Calu3 (cell line): ENCODE measurements at regions not wholly inside any gene's neighbourhood (a gene's known extent, or its start where the extent isn't known, plus 50 kb on each side); places are given as distances from the start of the nearest gene placed in this dataset.

Experiments used
- BruUV-seq: library from RNA; stranded (reverse); fragments of 400-500 nt; replicated peaks from 2 replicates; lab custom pipeline; 2021; lab: Mats Ljungman, UMichigan
- CTCF ChIA-PET: fragments of 300-600 bp; sonication (Branson Sonifier 250); formaldehyde crosslinking; loops from one replicate; lab custom pipeline; 2022; ENCODE audit warnings: antibody characterized with exemption; lab: Charles Lee
- DNase-seq: peaks from one replicate; pipeline ENCODE4 v3.0.0; 2022
- H3K27ac Mint-ChIP-seq: one replicate; pipeline ENCODE4 v1.8.0; 2022; ENCODE audit warnings: mixed read lengths; ENCODE audit not compliant: unreplicated experiment
- H3K27me3 Mint-ChIP-seq: one replicate; pipeline ENCODE4 v1.8.0; 2022; ENCODE audit warnings: mixed read lengths; ENCODE audit not compliant: unreplicated experiment
- H3K36me3 Mint-ChIP-seq: one replicate; pipeline ENCODE4 v1.8.0; 2022; ENCODE audit warnings: mild to moderate bottlenecking, moderate library complexity, mixed read lengths; ENCODE audit not compliant: insufficient read depth, unreplicated experiment
- H3K4me1 Mint-ChIP-seq: one replicate; pipeline ENCODE4 v1.8.0; 2022; ENCODE audit warnings: mild to moderate bottlenecking, low read depth, mixed read lengths; ENCODE audit not compliant: unreplicated experiment
- H3K4me3 Mint-ChIP-seq: one replicate; pipeline ENCODE4 v1.8.0; 2022; ENCODE audit warnings: mild to moderate bottlenecking, low read depth, moderate library complexity, mixed read lengths; ENCODE audit not compliant: unreplicated experiment
- H3K9me3 Mint-ChIP-seq: one replicate; pipeline ENCODE4 v1.8.0; 2022; ENCODE audit warnings: low read depth, mixed read lengths; ENCODE audit not compliant: unreplicated experiment
- CTCF ChIP-seq: fragments of 200-600 bp; IDR thresholded peaks from one replicate; pipeline ENCODE4 v1.8.0; 2022; ENCODE audit warnings: antibody characterized with exemption; ENCODE audit not compliant: unreplicated experiment
- intact Hi-C: fragments of 100-400 bp; cut with micrococcal nuclease; formaldehyde crosslinking; loops from one replicate; pipeline ENCODE4 v1.10.0; 2022; ENCODE audit not compliant: unreplicated experiment

- no peak overlapping the region for H3K27ac Mint-ChIP-seq
- BruUV-seq, result no TSS peak
- H3K27me3 Mint-ChIP-seq, result no peaks in the 10 kb centered on the region
- DNase-seq, result no peak
- H3K9me3 Mint-ChIP-seq, result peaks cover 4% of the 10 kb centered on the region
- peaks cover 9% of the 10 kb centered on the region for H3K4me1 Mint-ChIP-seq
- intact Hi-C loops, result no loop called here
- CTCF ChIA-PET, result no interaction called here
- H3K4me3 Mint-ChIP-seq, result no peak overlapping the region
- H3K36me3 Mint-ChIP-seq, result no peaks in the 10 kb centered on the region
- TF ChIP-seq CTCF, result no peak
Observed at GRCh38 chr13:68888832-68889231, 1218.8 kb upstream of the ATXN8OS start.

DNA sequence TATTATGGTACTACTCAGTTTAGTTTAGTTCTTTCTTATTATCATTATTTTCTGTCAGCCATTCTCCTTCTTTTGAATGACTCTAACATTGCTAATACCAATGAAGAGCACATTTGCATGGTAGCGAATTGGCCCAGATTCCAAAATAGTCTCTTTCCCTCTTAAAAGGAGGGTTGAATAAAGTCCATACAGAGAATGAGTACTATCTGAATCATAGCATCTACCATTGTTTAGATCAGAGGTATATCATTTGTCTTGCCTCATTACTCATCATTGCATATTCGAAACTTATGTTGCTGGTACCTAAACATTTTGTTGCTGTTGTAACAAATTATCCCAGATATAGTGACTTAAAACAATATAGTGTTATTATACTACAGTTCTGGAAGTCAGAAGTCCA is 1235.3 kb upstream of the ATXN8OS start:
- no peaks in the 10 kb centered on the region for H3K27me3 Mint-ChIP-seq
- H3K4me3 Mint-ChIP-seq, result no peak overlapping the region
- no peak for DNase-seq
- no peak overlapping the region for H3K27ac Mint-ChIP-seq
- BruUV-seq, result no TSS peak
- peaks cover 5% of the 10 kb centered on the region for H3K9me3 Mint-ChIP-seq
- no peaks in the 10 kb centered on the region for H3K4me1 Mint-ChIP-seq
- CTCF ChIA-PET, result no interaction called here
- intact Hi-C loops, result no loop called here
- TF ChIP-seq CTCF, result no peak
- H3K36me3 Mint-ChIP-seq, result no peaks in the 10 kb centered on the region

- no peaks in the 10 kb centered on the region for H3K27me3 Mint-ChIP-seq
- DNase-seq, result no peak
- H3K4me3 Mint-ChIP-seq, result no peak overlapping the region
- no peaks in the 10 kb centered on the region for H3K9me3 Mint-ChIP-seq
- CTCF ChIA-PET, result no interaction called here
- no TSS peak for BruUV-seq
- TF ChIP-seq CTCF, result no peak
- H3K27ac Mint-ChIP-seq, result no peak overlapping the region
- H3K4me1 Mint-ChIP-seq, result no peaks in the 10 kb centered on the region
- intact Hi-C loops, result no loop called here
- H3K36me3 Mint-ChIP-seq, result no peaks in the 10 kb centered on the region
Observed at GRCh38 chr13:68851026-68851425, 1256.6 kb upstream of the ATXN8OS start.

- CTCF ChIA-PET, result no interaction called here
Observed at GRCh38 chr13:68850160-68850559, 1257.5 kb upstream of the ATXN8OS start.

More at GRCh38 chr13:68850160-68850559, 1257.5 kb upstream of the ATXN8OS start:
- no peaks in the 10 kb centered on the region for H3K36me3 Mint-ChIP-seq
- H3K9me3 Mint-ChIP-seq, result no peaks in the 10 kb centered on the region
- DNase-seq, result no peak
- no peaks in the 10 kb centered on the region for H3K27me3 Mint-ChIP-seq
- BruUV-seq, result no TSS peak
- no peak for TF ChIP-seq CTCF
- no peak overlapping the region for H3K4me3 Mint-ChIP-seq
- H3K4me1 Mint-ChIP-seq, result no peaks in the 10 kb centered on the region
- no peak overlapping the region for H3K27ac Mint-ChIP-seq
- intact Hi-C loops, result no loop called here
